ENCODE measurements at regions not wholly inside any gene's neighbourhood (a gene's known extent, or its start where the extent isn't known, plus 50 kb on each side); places are given as distances from the start of the nearest gene placed in this dataset.

GRCh38 chr7:41303709-41304108 is 399.2 kb downstream of the INHBA start:
- TF ChIP-seq POLR2A (IDR thresholded peaks at IDR 0.05) (no peak), CTCF (IDR thresholded peaks at IDR 0.05) (no peak)
